RWPE1 (cell line): ENCODE measurements at regions not wholly inside any gene's neighbourhood (a gene's known extent, or its start where the extent isn't known, plus 50 kb on each side); places are given as distances from the start of the nearest gene placed in this dataset.

Experiments used
- CTCF ChIA-PET: fragments of 350-600 bp; sonication (Branson Sonifier 250); formaldehyde crosslinking; extraction: SDS; loops from one replicate; lab custom pipeline; 2021; lab: Yijun Ruan, JAX
- POLR2A ChIA-PET: fragments of 400-600 bp; formaldehyde crosslinking; extraction: SDS; loops from one replicate; lab custom pipeline; 2020; ENCODE audit warnings: antibody characterized with exemption; ENCODE audit not compliant: low non-redundant PET; lab: Yijun Ruan, JAX
- DNase-seq: peaks from one replicate; pipeline ENCODE4 v3.0.0; 2012; ENCODE audit warnings: low spot score
- H3K27ac ChIP-seq: fragments of 450-650 bp; 2 replicates; pipeline ENCODE4 v1.5.1; 2017
- CTCF ChIP-seq: fragments of 450-650 bp; conservative IDR thresholded peaks from 2 replicates; pipeline ENCODE4 v1.5.1; 2017; ENCODE audit warnings: low read depth, mild to moderate bottlenecking

- POLR2A ChIA-PET, result no interaction called here
These were observed 515.8 kb downstream of the RAB28 start for GRCh38 chr4:12968345-12968744.

GRCh38 chr4:12966726-12967125 lies 517.4 kb downstream of the RAB28 start:
- CTCF ChIA-PET, result no interaction called here
- POLR2A ChIA-PET, result no interaction called here
- no peak overlapping the region for H3K27ac ChIP-seq
- no peak for DNase-seq
- no peak for TF ChIP-seq CTCF

More at GRCh38 chr4:12968345-12968744, 515.8 kb downstream of the RAB28 start:
- no peak for TF ChIP-seq CTCF
- CTCF ChIA-PET, result no interaction called here
- no peak overlapping the region for H3K27ac ChIP-seq
- DNase-seq, result no peak

- no peak for TF ChIP-seq CTCF
- POLR2A ChIA-PET, result no interaction called here
- CTCF ChIA-PET, result no interaction called here
- no peak for DNase-seq
- H3K27ac ChIP-seq, result no peak overlapping the region
These were observed 518.8 kb downstream of the RAB28 start for GRCh38 chr4:12965334-12965733.

GRCh38 chr4:12963912-12964311 lies 520.2 kb downstream of the RAB28 start:
- TF ChIP-seq CTCF, result no peak
- ChIA-PET POLR2A (no interaction called here), CTCF (no interaction called here)
- no peak for DNase-seq
- H3K27ac ChIP-seq, result no peak overlapping the region

GRCh38 chr4:12963291-12963690 lies 520.8 kb downstream of the RAB28 start:
- no peak for DNase-seq
- H3K27ac ChIP-seq, result no peak overlapping the region
- ChIA-PET CTCF (no interaction called here), POLR2A (no interaction called here)
- no peak for TF ChIP-seq CTCF

GRCh38 chr4:12961713-12962112 lies 522.4 kb downstream of the RAB28 start:
- H3K27ac ChIP-seq, result no peak overlapping the region
- no peak for TF ChIP-seq CTCF
- ChIA-PET POLR2A (no interaction called here), CTCF (no interaction called here)
- no peak for DNase-seq

- ChIA-PET CTCF (interaction anchor here (0.7 kb wide), 1 partner anchor 281 kb away, joined by 4 read pairs; no protein-coding TSS in a partner anchor), POLR2A (no interaction called here)
- no peak for DNase-seq
- H3K27ac ChIP-seq, result no peak overlapping the region
- TF ChIP-seq CTCF, result no peak
These were observed 525.7 kb downstream of the RAB28 start for GRCh38 chr4:12958436-12958835.
